ENCODE measurements at regions not wholly inside any gene's neighbourhood (a gene's known extent, or its start where the extent isn't known, plus 50 kb on each side); places are given as distances from the start of the nearest gene placed in this dataset.

GRCh38 chr17:6245301-6246177 is 175.4 kb downstream of the WSCD1 start:
- TF ChIP-seq MYC (IDR thresholded peaks at IDR 0.05; ENCODE audit: low read depth, low read length) (no peak), POLR2A (IDR thresholded peaks at IDR 0.05; ENCODE audit: extremely low read depth, insufficient read length) (no peak), CTCF (IDR thresholded peaks at IDR 0.05; ENCODE audit: low read depth, low read length) (no peak), MAX (IDR thresholded peaks at IDR 0.05; ENCODE audit: low read depth, low read length) (no peak)
- no peak overlapping the region for H3K4me3 ChIP-seq (ENCODE audit: low read depth, low read length)

GRCh38 chr17:6244796-6245195 is 174.6 kb downstream of the WSCD1 start:
- TF ChIP-seq MAX (IDR thresholded peaks at IDR 0.05; ENCODE audit: low read depth, low read length), result no peak
- no peak for TF ChIP-seq CTCF (IDR thresholded peaks at IDR 0.05; ENCODE audit: low read depth, low read length)
- no peak for TF ChIP-seq MYC (IDR thresholded peaks at IDR 0.05; ENCODE audit: low read depth, low read length)
- TF ChIP-seq POLR2A (IDR thresholded peaks at IDR 0.05; ENCODE audit: extremely low read depth, insufficient read length), result no peak
- no peak for DNase-seq (ENCODE audit: low read depth)
- H3K4me3 ChIP-seq (ENCODE audit: low read depth, low read length), result no peak overlapping the region

More at GRCh38 chr17:6245301-6246177, 175.4 kb downstream of the WSCD1 start:
- DNase-seq (ENCODE audit: low read depth), result no peak

- TF ChIP-seq POLR2A (IDR thresholded peaks at IDR 0.05; ENCODE audit: extremely low read depth, insufficient read length), result no peak
- no peak for TF ChIP-seq MAX (IDR thresholded peaks at IDR 0.05; ENCODE audit: low read depth, low read length)
- no peak for TF ChIP-seq MYC (IDR thresholded peaks at IDR 0.05; ENCODE audit: low read depth, low read length)
- TF ChIP-seq CTCF (IDR thresholded peaks at IDR 0.05; ENCODE audit: low read depth, low read length), result no peak
- DNase-seq (ENCODE audit: low read depth), result no peak
- H3K4me3 ChIP-seq (ENCODE audit: low read depth, low read length), result no peak overlapping the region
These were observed 174.1 kb downstream of the WSCD1 start for GRCh38 chr17:6244253-6244652.

- no peak overlapping the region for H3K4me3 ChIP-seq (ENCODE audit: low read depth, low read length)
- no peak for DNase-seq (ENCODE audit: low read depth)
- TF ChIP-seq MYC (IDR thresholded peaks at IDR 0.05; ENCODE audit: low read depth, low read length), result no peak
- no peak for TF ChIP-seq POLR2A (IDR thresholded peaks at IDR 0.05; ENCODE audit: extremely low read depth, insufficient read length)
- no peak for TF ChIP-seq CTCF (IDR thresholded peaks at IDR 0.05; ENCODE audit: low read depth, low read length)
- TF ChIP-seq MAX (IDR thresholded peaks at IDR 0.05; ENCODE audit: low read depth, low read length), result no peak
These were observed 173.0 kb downstream of the WSCD1 start for GRCh38 chr17:6243186-6243585.

GRCh38 chr17:6241996-6242395 is 171.8 kb downstream of the WSCD1 start:
- H3K4me3 ChIP-seq (ENCODE audit: low read depth, low read length), result no peak overlapping the region
- DNase-seq (ENCODE audit: low read depth), result no peak
- no peak for TF ChIP-seq CTCF (IDR thresholded peaks at IDR 0.05; ENCODE audit: low read depth, low read length)
- TF ChIP-seq POLR2A (IDR thresholded peaks at IDR 0.05; ENCODE audit: extremely low read depth, insufficient read length), result no peak
- no peak for TF ChIP-seq MYC (IDR thresholded peaks at IDR 0.05; ENCODE audit: low read depth, low read length)
- TF ChIP-seq MAX (IDR thresholded peaks at IDR 0.05; ENCODE audit: low read depth, low read length), result no peak

All from NB4 (cell line).